ENCODE measurements at regions not wholly inside any gene's neighbourhood (a gene's known extent, or its start where the extent isn't known, plus 50 kb on each side); places are given as distances from the start of the nearest gene placed in this dataset.
A peak's percentile ranks its signal among the peaks of the same experiment; 100 is the strongest.

GRCh38 chr4:30833206-30833605 lies 113.0 kb downstream of the PCDH7 start:
- H3K27me3 ChIP-seq (ENCODE audit: control insufficient read depth, insufficient read depth, low read length) = no peaks in the 10 kb centered on the region
- H3K9me3 ChIP-seq (ENCODE audit: control insufficient read depth in 2 of 3, insufficient read depth in 1 of 3, low read length in 3 of 3) = no peaks in the 10 kb centered on the region
- TF ChIP-seq CTCF (IDR thresholded peaks at IDR 0.05; ENCODE audit: borderline replicate concordance, extremely low read depth, insufficient read depth) = no peak
- no peaks in the 10 kb centered on the region for H3K36me3 ChIP-seq (ENCODE audit: control insufficient read depth in 2 of 3, insufficient read depth in 3 of 3, low read length in 3 of 3)
- intact Hi-C loops (cut with DNase I) = no loop called here
- no peak overlapping the region for H3K27ac ChIP-seq (ENCODE audit: low read depth in 2 of 2, low read length in 2 of 2)
- no peaks in the 10 kb centered on the region for H3K4me1 ChIP-seq (ENCODE audit: control insufficient read depth in 2 of 3, insufficient read depth in 2 of 3, low read depth in 1 of 3, low read length in 3 of 3)
- DNase-seq = no peak
- no peak overlapping the region for H3K4me3 ChIP-seq (ENCODE audit: low read length in 3 of 3)
- FAIRE-seq = no peak
- H3K9ac ChIP-seq (ENCODE audit: low read length in 3 of 3) = no peak overlapping the region

DNA sequence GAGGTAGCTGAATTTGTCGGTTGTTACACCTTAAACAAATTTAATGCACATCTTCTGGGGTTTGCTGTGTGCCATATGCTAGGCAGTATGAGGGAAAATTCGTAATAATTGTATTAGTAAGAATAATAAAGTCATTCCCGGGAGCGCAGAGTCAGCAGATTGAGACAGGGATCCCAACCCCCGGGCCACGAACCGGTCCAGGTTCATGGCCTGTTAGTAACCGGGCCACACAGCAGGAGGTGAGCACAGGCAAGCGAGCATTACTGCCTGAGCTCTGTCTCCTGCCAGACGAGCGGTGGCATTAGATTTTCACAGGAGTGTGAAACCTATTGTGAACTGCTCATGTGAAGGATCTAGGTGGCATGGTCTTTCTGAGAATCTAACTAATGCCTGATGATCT lies 114.9 kb downstream of the PCDH7 start:
- H3K27me3 ChIP-seq (ENCODE audit: control insufficient read depth, insufficient read depth, low read length) = no peaks in the 10 kb centered on the region
- intact Hi-C loops (cut with DNase I) = no loop called here
- no peak for FAIRE-seq

GRCh38 chr4:30836231-30836630 lies 116.1 kb downstream of the PCDH7 start:
- H3K9me3 ChIP-seq (ENCODE audit: control insufficient read depth in 2 of 3, insufficient read depth in 1 of 3, low read length in 3 of 3) = no peaks in the 10 kb centered on the region
- no peak overlapping the region for H3K4me3 ChIP-seq (ENCODE audit: low read length in 3 of 3)
- FAIRE-seq (no peak), DNase-seq (no peak)
- H3K36me3 ChIP-seq (ENCODE audit: control insufficient read depth in 2 of 3, insufficient read depth in 3 of 3, low read length in 3 of 3) = no peaks in the 10 kb centered on the region
- no peak for TF ChIP-seq CTCF (IDR thresholded peaks at IDR 0.05; ENCODE audit: borderline replicate concordance, extremely low read depth, insufficient read depth)
- intact Hi-C loops (cut with DNase I) = no loop called here
- H3K4me1 ChIP-seq (ENCODE audit: control insufficient read depth in 2 of 3, insufficient read depth in 2 of 3, low read depth in 1 of 3, low read length in 3 of 3) = no peaks in the 10 kb centered on the region
- no peak overlapping the region for H3K9ac ChIP-seq (ENCODE audit: low read length in 3 of 3)
- H3K27me3 ChIP-seq (ENCODE audit: control insufficient read depth, insufficient read depth, low read length) = no peaks in the 10 kb centered on the region
- H3K27ac ChIP-seq (ENCODE audit: low read depth in 2 of 2, low read length in 2 of 2) = no peak overlapping the region

More for the DNA sequence above, 114.9 kb downstream of the PCDH7 start:
- TF ChIP-seq CTCF (IDR thresholded peaks at IDR 0.05; ENCODE audit: borderline replicate concordance, extremely low read depth, insufficient read depth) = no peak
- Histone ChIP-seq H3K4me3 (ENCODE audit: low read length in 3 of 3) (no peak overlapping the region), H3K4me1 (ENCODE audit: control insufficient read depth in 2 of 3, insufficient read depth in 2 of 3, low read depth in 1 of 3, low read length in 3 of 3) (no peaks in the 10 kb centered on the region), H3K9ac (ENCODE audit: low read length in 3 of 3) (no peak overlapping the region), H3K27ac (ENCODE audit: low read depth in 2 of 2, low read length in 2 of 2) (no peak overlapping the region), H3K9me3 (ENCODE audit: control insufficient read depth in 2 of 3, insufficient read depth in 1 of 3, low read length in 3 of 3) (no peaks in the 10 kb centered on the region), H3K36me3 (ENCODE audit: control insufficient read depth in 2 of 3, insufficient read depth in 3 of 3, low read length in 3 of 3) (no peaks in the 10 kb centered on the region)
- no peak for DNase-seq

DNA sequence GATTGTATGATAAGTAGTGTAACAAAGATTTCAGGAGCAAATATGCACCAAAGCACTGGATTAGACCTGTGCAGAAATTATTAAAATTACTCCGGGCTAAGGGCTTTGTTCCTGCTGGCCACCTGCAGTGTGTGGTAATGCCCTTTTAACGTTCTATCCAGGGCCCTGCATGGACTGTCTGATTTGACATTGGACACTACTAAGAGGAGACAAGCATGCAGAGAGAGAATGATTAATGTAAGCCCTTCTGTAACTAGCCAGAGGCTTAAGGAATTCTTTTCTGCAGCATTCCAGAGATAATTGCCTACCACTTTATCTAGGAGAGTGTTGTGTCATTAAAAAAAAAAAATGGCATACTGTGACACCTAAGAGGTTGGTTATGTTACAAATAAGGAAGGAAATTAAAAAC lies 117.0 kb downstream of the PCDH7 start:
- FAIRE-seq (no peak), DNase-seq (peak in 4 of 5 donors; percentile 44 to 86 (median 64))
- Histone ChIP-seq H3K9ac (ENCODE audit: low read length in 3 of 3) (no peak overlapping the region), H3K27me3 (ENCODE audit: control insufficient read depth, insufficient read depth, low read length) (no peaks in the 10 kb centered on the region), H3K9me3 (ENCODE audit: control insufficient read depth in 2 of 3, insufficient read depth in 1 of 3, low read length in 3 of 3) (no peaks in the 10 kb centered on the region), H3K36me3 (ENCODE audit: control insufficient read depth in 2 of 3, insufficient read depth in 3 of 3, low read length in 3 of 3) (no peaks in the 10 kb centered on the region), H3K4me1 (ENCODE audit: control insufficient read depth in 2 of 3, insufficient read depth in 2 of 3, low read depth in 1 of 3, low read length in 3 of 3) (no peaks in the 10 kb centered on the region), H3K27ac (ENCODE audit: low read depth in 2 of 2, low read length in 2 of 2) (no peak overlapping the region), H3K4me3 (ENCODE audit: low read length in 3 of 3) (no peak overlapping the region)
- intact Hi-C loops (cut with DNase I) = no loop called here
- no peak for TF ChIP-seq CTCF (IDR thresholded peaks at IDR 0.05; ENCODE audit: borderline replicate concordance, extremely low read depth, insufficient read depth)

Measured in kidney (tissue), 13 donors.